HepG2 (cell line): ENCODE measurements at regions not wholly inside any gene's neighbourhood (a gene's known extent, or its start where the extent isn't known, plus 50 kb on each side); places are given as distances from the start of the nearest gene placed in this dataset.

Experiments
- ATAC-seq: fragments of 200-7000 bp; cut with Tn5 transposase; 3 replicates; pipeline ENCODE4 v1.9.1; 2020; ENCODE audit warnings: mild to moderate bottlenecking, moderate library complexity
- BruUV-seq: library from RNA; stranded (reverse); fragments of 400-500 nt; replicated peaks from 2 replicates; lab custom pipeline; 2021; lab: Mats Ljungman, UMichigan
- CTCF ChIA-PET: fragments of 300-600 bp; formaldehyde crosslinking; extraction: SDS; loops from one replicate; lab custom pipeline; 2021; ENCODE audit warnings: low total read pairs, inconsistent platforms, low intra/inter-chr PET ratio; lab: Yijun Ruan, JAX
- POLR2A ChIA-PET: fragments of 350-600 bp; sonication (Branson Sonifier 250); formaldehyde crosslinking; loops from one replicate; lab custom pipeline; 2020; ENCODE audit warnings: antibody characterized with exemption, inconsistent platforms; lab: Yijun Ruan, JAX
- DNase-seq: peaks from one replicate; pipeline ENCODE4 v3.0.0-alpha.2; 2015; ENCODE audit warnings: low spot score
- FAIRE-seq: peaks from 3 replicates; lab custom pipeline; 2011; peaks lifted over from hg19 to GRCh38; lab: Jason Lieb, UNC
- H2AFZ ChIP-seq: one replicate; pipeline ENCODE4 v1.6.1; 2011; ENCODE audit warnings: low read length, inconsistent platforms
- H3K27ac ChIP-seq: fragments of 300-600 bp; 3 replicates; pipeline ENCODE4 v1.8.0; 2011; ENCODE audit warnings: mixed run types, mild to moderate bottlenecking, mixed read lengths, low read length, inconsistent platforms; ENCODE audit not compliant: insufficient read depth; ENCODE audit errors: extremely low read length
- H3K27me3 ChIP-seq, 2 experiments: fragments of 200-600 bp in 1 of 2; 2 replicates in 1 of 2; 3 replicates in 1 of 2; pipeline versions ENCODE4 v1.6.0 to v1.8.0; 2011; ENCODE audit warnings: low read length in 2 of 2, mild to moderate bottlenecking in 2 of 2, moderate library complexity in 2 of 2, inconsistent platforms in 1 of 2; ENCODE audit not compliant: insufficient read depth in 2 of 2, control insufficient read depth in 1 of 2
- H3K36me3 ChIP-seq, 2 experiments: fragments of 200-600 bp in 1 of 2; replicated peaks in 1 of 2; 2 replicates in 1 of 2; 3 replicates in 1 of 2; pipeline versions ENCODE4 v1.5.1 to v1.8.0; 2011; ENCODE audit warnings: low read length in 2 of 2, inconsistent platforms in 1 of 2; ENCODE audit not compliant: insufficient read depth in 2 of 2, control insufficient read depth in 1 of 2
- H3K4me1 ChIP-seq: 2 replicates; pipeline ENCODE4 v1.5.1; 2012; ENCODE audit warnings: low read length, inconsistent platforms; ENCODE audit not compliant: insufficient read depth
- H3K4me2 ChIP-seq: 2 replicates; pipeline ENCODE4 v1.6.0; 2011; ENCODE audit warnings: low read depth, low read length, inconsistent platforms
- H3K4me3 ChIP-seq, 3 experiments: fragments of 200-600 bp in 1 of 3; sonication (generic), shearing (Covaris generic) in 1 of 3; replicated peaks in 1 of 3; 2 replicates each; pipeline ENCODE4 v1.5.1; 2011 to 2016; ENCODE audit warnings: low read length in 3 of 3, inconsistent platforms in 2 of 3, low read depth in 2 of 3, mild to moderate bottlenecking in 2 of 3, control low read depth in 1 of 3, mixed read lengths in 1 of 3; ENCODE audit not compliant: insufficient read depth in 1 of 3
- H3K79me2 ChIP-seq: one replicate; pipeline ENCODE4 v1.6.1; 2011; ENCODE audit warnings: low read length, inconsistent platforms; ENCODE audit not compliant: insufficient read depth
- H3K9ac ChIP-seq: 2 replicates; pipeline ENCODE4 v1.6.0; 2011; ENCODE audit warnings: mild to moderate bottlenecking, low read depth, low read length, inconsistent platforms; ENCODE audit not compliant: insufficient read depth
- H3K9me3 ChIP-seq: 2 replicates; pipeline ENCODE4 v1.5.1; 2012; ENCODE audit warnings: mild to moderate bottlenecking, low read length
- H4K20me1 ChIP-seq: 2 replicates; pipeline ENCODE4 v1.6.0; 2011; ENCODE audit warnings: inconsistent platforms, mild to moderate bottlenecking, low read length, moderate library complexity; ENCODE audit not compliant: insufficient read depth
- ATF7-NPFF ChIP-seq: sonication (generic); formaldehyde crosslinking; IDR thresholded peaks from 2 replicates; pipeline ENCODE4 v1.8.1; 2023; ENCODE audit warnings: mild to moderate bottlenecking, low read depth, missing genetic modification reagents, moderate library complexity
- CHD2 ChIP-seq: IDR thresholded peaks from 2 replicates; pipeline ENCODE4 v1.6.1; 2011; ENCODE audit warnings: low read depth, low read length, improper control_type of control experiment
- CREM ChIP-seq, 2 experiments: sonication (generic) in 1 of 2; formaldehyde crosslinking in 1 of 2; IDR thresholded peaks; 2 replicates each; pipeline versions ENCODE4 v1.4.0 to v1.6.1; 2016 to 2020; ENCODE audit warnings: antibody characterized with exemption in 1 of 2, mild to moderate bottlenecking in 1 of 2, missing genetic modification reagents in 1 of 2
- EED ChIP-seq: sonication (generic); formaldehyde crosslinking; IDR thresholded peaks from 2 replicates; pipeline ENCODE4 v1.5.0; 2020; ENCODE audit warnings: mild to moderate bottlenecking, missing genetic modification reagents
- FOXK1 ChIP-seq: sonication (generic); formaldehyde crosslinking; IDR thresholded peaks from 2 replicates; pipeline ENCODE4 v1.4.0; 2020; ENCODE audit warnings: low read depth, missing genetic modification reagents, borderline replicate concordance
- FOXO1 ChIP-seq: sonication (generic); formaldehyde crosslinking; IDR thresholded peaks from 2 replicates; pipeline ENCODE4 v1.4.0; 2020; ENCODE audit warnings: missing genetic modification reagents
- HNF4A ChIP-seq: sonication (generic); formaldehyde crosslinking; IDR thresholded peaks from 2 replicates; pipeline ENCODE4 v1.4.0; 2020; ENCODE audit warnings: missing genetic modification reagents
- HNRNPUL1 ChIP-seq: fragments of 200-400 bp; formaldehyde crosslinking; IDR thresholded peaks from 2 replicates; pipeline ENCODE4 v1.6.1; 2017; ENCODE audit warnings: low read depth, mild to moderate bottlenecking, low read length, moderate library complexity
- JDP2 ChIP-seq: sonication (generic); formaldehyde crosslinking; IDR thresholded peaks from 2 replicates; pipeline ENCODE4 v1.8.1; 2022; ENCODE audit warnings: missing genetic modification reagents, borderline replicate concordance
- KLF12 ChIP-seq: sonication (generic); formaldehyde crosslinking; IDR thresholded peaks from 2 replicates; pipeline ENCODE4 v1.4.0; 2020; ENCODE audit warnings: missing genetic modification reagents, borderline replicate concordance
- MIXL1 ChIP-seq: IDR thresholded peaks from 2 replicates; pipeline ENCODE4 v1.6.1; 2016
- MXI1 ChIP-seq: IDR thresholded peaks from 3 replicates; pipeline ENCODE4 v1.6.1; 2012; ENCODE audit warnings: low read depth, low read length, inconsistent platforms, borderline replicate concordance
- PLRG1 ChIP-seq: fragments of 450-650 bp; conservative IDR thresholded peaks from 2 replicates; pipeline ENCODE4 v1.6.1; 2016
- RARA ChIP-seq: IDR thresholded peaks from 2 replicates; pipeline ENCODE4 v1.6.1; 2016; ENCODE audit warnings: missing genetic modification reagents, missing compliant biosample characterization
- SOX6 ChIP-seq, 2 experiments: fragments of 450-650 bp in 1 of 2; sonication (generic) in 1 of 2; formaldehyde crosslinking in 1 of 2; IDR thresholded peaks; 2 replicates each; pipeline versions ENCODE4 v1.4.0 to v1.6.1; 2017 to 2020; ENCODE audit warnings: antibody characterized with exemption in 1 of 2, mild to moderate bottlenecking in 1 of 2, missing genetic modification reagents in 1 of 2
- TBX3 ChIP-seq: fragments of 450-650 bp; IDR thresholded peaks from 2 replicates; pipeline ENCODE4 v1.6.1; 2017; ENCODE audit warnings: antibody characterized with exemption, mild to moderate bottlenecking, inconsistent platforms, borderline replicate concordance
- TCF12 ChIP-seq, 2 experiments: fragments of 450-650 bp in 1 of 2; sonication (generic) in 1 of 2; formaldehyde crosslinking in 1 of 2; IDR thresholded peaks; 2 replicates each; pipeline versions ENCODE4 v1.6.1 to v1.8.0; 2017 to 2022; ENCODE audit warnings: antibody characterized with exemption in 1 of 2, mild to moderate bottlenecking in 1 of 2, missing genetic modification reagents in 1 of 2, moderate library complexity in 1 of 2
- ZNF17 ChIP-seq: sonication (generic); formaldehyde crosslinking; IDR thresholded peaks from 2 replicates; pipeline ENCODE4 v1.5.0; 2020; ENCODE audit warnings: mild to moderate bottlenecking, missing genetic modification reagents
- ZNF589 ChIP-seq: sonication (generic); formaldehyde crosslinking; conservative IDR thresholded peaks from 2 replicates; pipeline ENCODE4 v1.8.0; 2022; ENCODE audit warnings: mild to moderate bottlenecking, moderate library complexity, missing genetic modification reagents
- ZNF772 ChIP-seq: sonication (generic); formaldehyde crosslinking; IDR thresholded peaks from 2 replicates; pipeline ENCODE4 v1.5.0; 2020; ENCODE audit warnings: mild to moderate bottlenecking, missing genetic modification reagents
- WGBS: methylation state at CpG from one replicate; pipeline ENCODE4 v1.1.6; 2017; ENCODE audit warnings: low lambda C conversion rate; 5-methylcytosine and 5-hydroxymethylcytosine counted together
- in situ Hi-C: cut with HindIII; loops from 2 replicates; pipeline ENCODE4 v1.10.0; 2017; ENCODE audit warnings: low pct_unique_long_range_greater_than_20kb; ENCODE audit not compliant: extremely low pct_ligation_motif_present
- intact Hi-C: fragments of 100-400 bp; cut with micrococcal nuclease; formaldehyde crosslinking; loops from one replicate; pipeline ENCODE4 v1.10.0; 2022; ENCODE audit not compliant: unreplicated experiment
- TF ChIP-seq, protein P1 (sequence below): sonication (generic); formaldehyde crosslinking; conservative IDR thresholded peaks from 2 replicates; pipeline ENCODE4 v1.5.0; 2020; ENCODE audit warnings: missing genetic modification reagents
- TF ChIP-seq, protein P2 (sequence below): sonication (generic); formaldehyde crosslinking; IDR thresholded peaks from 2 replicates; pipeline ENCODE4 v1.4.0; 2020; ENCODE audit warnings: missing genetic modification reagents

DNA sequence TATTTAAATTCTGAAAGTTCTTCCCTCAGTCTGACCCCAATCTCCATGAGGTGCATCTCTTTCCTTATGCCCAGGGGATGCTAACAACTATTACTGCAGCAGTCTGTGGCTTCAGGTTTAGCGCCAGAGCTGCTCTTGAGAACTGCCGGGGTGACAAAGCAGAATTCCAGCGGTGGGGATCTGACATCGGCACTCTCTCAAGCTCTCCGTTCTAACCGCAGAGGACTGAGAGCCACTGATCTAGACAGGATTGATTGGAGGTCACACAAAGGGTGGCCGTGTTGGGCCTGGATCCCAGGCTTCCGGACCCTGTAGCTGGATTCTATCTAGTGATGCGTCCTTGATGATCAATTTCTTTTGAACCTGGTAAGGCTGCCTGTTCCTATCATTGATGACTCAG, 155.6 kb upstream of the TMEM132C start (continued):
- TF ChIP-seq SOX6 (IDR thresholded peaks at IDR 0.05) = no peak
- TF ChIP-seq SOX6 (CRISPR knock-in tag; IDR thresholded peaks at IDR 0.05) = no peak
- no peak for TF ChIP-seq KLF12 (CRISPR knock-in tag)
- no peak for TF ChIP-seq TBX3
- no peak for TF ChIP-seq HNRNPUL1
- TF ChIP-seq ZNF589 (CRISPR knock-in tag) = no peak
- no peak for TF ChIP-seq MXI1
- no peak for TF ChIP-seq PLRG1
- TF ChIP-seq, protein P1, sequence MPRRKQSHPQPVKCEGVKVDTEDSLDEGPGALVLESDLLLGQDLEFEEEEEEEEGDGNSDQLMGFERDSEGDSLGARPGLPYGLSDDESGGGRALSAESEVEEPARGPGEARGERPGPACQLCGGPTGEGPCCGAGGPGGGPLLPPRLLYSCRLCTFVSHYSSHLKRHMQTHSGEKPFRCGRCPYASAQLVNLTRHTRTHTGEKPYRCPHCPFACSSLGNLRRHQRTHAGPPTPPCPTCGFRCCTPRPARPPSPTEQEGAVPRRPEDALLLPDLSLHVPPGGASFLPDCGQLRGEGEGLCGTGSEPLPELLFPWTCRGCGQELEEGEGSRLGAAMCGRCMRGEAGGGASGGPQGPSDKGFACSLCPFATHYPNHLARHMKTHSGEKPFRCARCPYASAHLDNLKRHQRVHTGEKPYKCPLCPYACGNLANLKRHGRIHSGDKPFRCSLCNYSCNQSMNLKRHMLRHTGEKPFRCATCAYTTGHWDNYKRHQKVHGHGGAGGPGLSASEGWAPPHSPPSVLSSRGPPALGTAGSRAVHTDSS (CRISPR knock-in tag) = no peak
- no peak for TF ChIP-seq TCF12 (IDR thresholded peaks at IDR 0.05)
- no peak for TF ChIP-seq TCF12 (CRISPR knock-in tag; IDR thresholded peaks at IDR 0.05)
- no peak for TF ChIP-seq MIXL1
- TF ChIP-seq ZNF17 (CRISPR knock-in tag) = no peak

DNA sequence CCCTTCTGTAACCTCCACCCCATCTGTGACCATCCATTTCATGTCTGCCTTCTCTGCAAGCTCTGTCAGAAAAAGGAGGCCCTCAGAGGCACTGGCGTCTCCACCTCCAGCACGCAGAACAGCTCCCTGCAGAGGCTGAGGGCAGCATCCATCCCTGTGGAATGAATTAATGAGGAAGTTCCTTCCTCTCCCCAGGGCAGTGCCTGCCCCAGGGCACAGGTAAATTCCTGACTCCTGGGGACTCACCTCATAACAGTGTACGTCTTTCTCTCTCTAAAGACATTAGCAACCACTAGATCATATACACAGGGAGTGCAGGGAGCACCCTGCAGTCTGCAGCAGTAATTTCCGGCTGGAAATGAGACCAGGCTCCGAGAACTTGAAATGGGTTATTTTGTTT, 155.0 kb upstream of the TMEM132C start:
- CTCF ChIA-PET = no interaction called here
- Histone ChIP-seq H3K27ac (no peak overlapping the region), H4K20me1 (no peaks in the 10 kb centered on the region), H3K4me3 (no peak overlapping the region), H3K4me2 (no peak overlapping the region), H3K4me1 (no peaks in the 10 kb centered on the region), H2AFZ (no peak overlapping the region), H3K79me2 (no peaks in the 10 kb centered on the region), H3K36me3 (no peaks in the 10 kb centered on the region), H3K9ac (no peak overlapping the region), H3K27me3 (no peaks in the 10 kb centered on the region), H3K9me3 (no peaks in the 10 kb centered on the region)
- no peak for FAIRE-seq
- in situ Hi-C loops (no loop called here), intact Hi-C loops (no loop called here)
- DNase-seq = no peak
- POLR2A ChIA-PET = no interaction called here
- WGBS = 10% methylated on average over 5 of the region's 5 CpGs
- BruUV-seq = no TSS peak
- no peak for ATAC-seq
- TF ChIP-seq CREM (IDR thresholded peaks at IDR 0.05) (no peak), CREM (CRISPR knock-in tag; IDR thresholded peaks at IDR 0.05) (no peak), JDP2 (no peak), ATF7-NPFF (no peak), CHD2 (no peak), FOXK1 (no peak), FOXO1 (CRISPR knock-in tag) (no peak), RARA (CRISPR knock-in tag) (no peak), HNF4A (CRISPR knock-in tag) (no peak), ZNF772 (no peak), EED (no peak)
- TF ChIP-seq, protein P2, sequence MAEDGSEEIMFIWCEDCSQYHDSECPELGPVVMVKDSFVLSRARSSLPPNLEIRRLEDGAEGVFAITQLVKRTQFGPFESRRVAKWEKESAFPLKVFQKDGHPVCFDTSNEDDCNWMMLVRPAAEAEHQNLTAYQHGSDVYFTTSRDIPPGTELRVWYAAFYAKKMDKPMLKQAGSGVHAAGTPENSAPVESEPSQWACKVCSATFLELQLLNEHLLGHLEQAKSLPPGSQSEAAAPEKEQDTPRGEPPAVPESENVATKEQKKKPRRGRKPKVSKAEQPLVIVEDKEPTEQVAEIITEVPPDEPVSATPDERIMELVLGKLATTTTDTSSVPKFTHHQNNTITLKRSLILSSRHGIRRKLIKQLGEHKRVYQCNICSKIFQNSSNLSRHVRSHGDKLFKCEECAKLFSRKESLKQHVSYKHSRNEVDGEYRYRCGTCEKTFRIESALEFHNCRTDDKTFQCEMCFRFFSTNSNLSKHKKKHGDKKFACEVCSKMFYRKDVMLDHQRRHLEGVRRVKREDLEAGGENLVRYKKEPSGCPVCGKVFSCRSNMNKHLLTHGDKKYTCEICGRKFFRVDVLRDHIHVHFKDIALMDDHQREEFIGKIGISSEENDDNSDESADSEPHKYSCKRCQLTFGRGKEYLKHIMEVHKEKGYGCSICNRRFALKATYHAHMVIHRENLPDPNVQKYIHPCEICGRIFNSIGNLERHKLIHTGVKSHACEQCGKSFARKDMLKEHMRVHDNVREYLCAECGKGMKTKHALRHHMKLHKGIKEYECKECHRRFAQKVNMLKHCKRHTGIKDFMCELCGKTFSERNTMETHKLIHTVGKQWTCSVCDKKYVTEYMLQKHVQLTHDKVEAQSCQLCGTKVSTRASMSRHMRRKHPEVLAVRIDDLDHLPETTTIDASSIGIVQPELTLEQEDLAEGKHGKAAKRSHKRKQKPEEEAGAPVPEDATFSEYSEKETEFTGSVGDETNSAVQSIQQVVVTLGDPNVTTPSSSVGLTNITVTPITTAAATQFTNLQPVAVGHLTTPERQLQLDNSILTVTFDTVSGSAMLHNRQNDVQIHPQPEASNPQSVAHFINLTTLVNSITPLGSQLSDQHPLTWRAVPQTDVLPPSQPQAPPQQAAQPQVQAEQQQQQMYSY (CRISPR knock-in tag) = no peak
